HL-60 (cell line): ENCODE measurements at regions not wholly inside any gene's neighbourhood (a gene's known extent, or its start where the extent isn't known, plus 50 kb on each side); places are given as distances from the start of the nearest gene placed in this dataset.
"Not testable (repeated sequence)": the region's sequence is repeated elsewhere in the genome, so short reads cannot be mapped to it uniquely, and the experiment has no call there.

Experiments used
- DNase-seq, 2 experiments: peaks; one replicate each; pipeline ENCODE4 v3.0.0-alpha.2; 2010 to 2020; ENCODE audit warnings: low read depth in 1 of 2, low spot score in 1 of 2
- H3K27ac ChIP-seq: fragments of 250-450 bp; sonication (Bioruptor Pico); replicated peaks from 2 replicates; pipeline ENCODE4 v1.5.1; 2020; ENCODE audit warnings: mild to moderate bottlenecking, moderate library complexity
- H3K27me3 ChIP-seq: fragments of 250-450 bp; sonication (Bioruptor Pico); 2 replicates; pipeline ENCODE4 v1.5.1; 2021; ENCODE audit warnings: mild to moderate bottlenecking, moderate library complexity; ENCODE audit not compliant: insufficient read depth, poor library complexity, severe bottlenecking
- H3K4me3 ChIP-seq: replicated peaks from 2 replicates; pipeline ENCODE4 v1.5.1; 2011; ENCODE audit warnings: mild to moderate bottlenecking, control low read depth, low read length; ENCODE audit not compliant: insufficient read depth
- GABPA ChIP-seq: IDR thresholded peaks from 2 replicates; pipeline ENCODE4 v1.6.1; 2012; ENCODE audit warnings: low read depth
- POLR2AphosphoS5 ChIP-seq: IDR thresholded peaks from 2 replicates; pipeline ENCODE4 v1.6.1; 2012; ENCODE audit warnings: low read depth
- SPI1 ChIP-seq: IDR thresholded peaks from 2 replicates; pipeline ENCODE4 v1.6.1; 2012; ENCODE audit warnings: low read depth, mild to moderate bottlenecking, borderline replicate concordance
- TF ChIP-seq, protein P1 (sequence below): IDR thresholded peaks from 2 replicates; pipeline ENCODE4 v1.6.1; 2012; ENCODE audit warnings: low read depth; ENCODE audit not compliant: insufficient replicate concordance
- TF ChIP-seq, protein P2 (sequence below): IDR thresholded peaks from one replicate; pipeline ENCODE4 v1.5.1; 2011; ENCODE audit warnings: low read length, control low read depth, inconsistent platforms; ENCODE audit not compliant: insufficient read depth

DNA sequence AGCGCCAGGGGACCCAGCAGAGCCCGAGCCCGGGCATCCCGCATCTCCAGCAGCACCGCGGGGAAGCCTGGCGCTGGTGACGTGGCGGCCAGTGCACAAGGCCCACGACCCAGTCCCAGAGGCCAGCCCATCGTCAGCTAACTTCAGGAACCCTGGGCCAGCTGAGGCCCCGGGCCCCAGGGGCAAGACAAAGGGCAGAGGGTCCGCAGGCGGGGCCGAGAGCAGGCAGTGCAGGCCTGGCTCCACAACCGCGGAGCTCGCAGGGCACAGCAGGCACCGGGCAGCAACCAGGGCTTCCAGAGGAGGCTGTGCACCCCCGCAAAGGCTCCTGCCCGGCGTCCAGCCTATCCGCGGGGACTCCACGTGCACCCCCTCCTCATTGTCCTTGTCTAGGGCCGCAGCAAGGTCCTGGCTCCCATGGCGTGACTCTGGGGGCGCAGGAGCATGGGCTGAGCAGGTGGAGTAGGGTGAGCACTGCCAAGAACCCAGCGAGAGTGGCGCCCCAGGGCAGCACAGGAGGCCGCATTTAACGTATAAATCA is 352.5 kb downstream of the KCNJ18 start:
- DNase-seq, H3K4me3 ChIP-seq, H3K27ac ChIP-seq, H3K27me3 ChIP-seq: not testable (repeated sequence)

DNA sequence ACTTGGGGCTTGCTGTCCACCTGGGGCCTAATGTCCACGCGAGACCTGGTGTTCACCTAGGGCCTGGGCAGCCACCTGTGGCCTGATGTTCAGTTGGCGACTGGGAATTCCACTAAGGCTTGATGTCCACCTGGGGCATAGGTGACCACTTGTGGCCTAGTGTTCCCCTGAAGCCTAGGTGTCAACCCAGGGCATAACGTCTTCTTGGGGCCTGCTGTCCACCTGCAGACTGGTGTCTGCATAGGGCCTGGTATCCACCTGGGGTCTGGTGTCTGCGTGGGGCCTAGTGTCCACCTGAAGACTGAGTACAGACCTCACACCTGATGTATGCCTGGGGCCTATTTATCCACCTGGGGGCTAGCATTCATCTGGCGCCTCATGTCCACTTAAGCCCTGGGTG is 355.2 kb downstream of the KCNJ18 start:
- not testable (repeated sequence) for H3K4me3 ChIP-seq, H3K27me3 ChIP-seq, DNase-seq, H3K27ac ChIP-seq

DNA sequence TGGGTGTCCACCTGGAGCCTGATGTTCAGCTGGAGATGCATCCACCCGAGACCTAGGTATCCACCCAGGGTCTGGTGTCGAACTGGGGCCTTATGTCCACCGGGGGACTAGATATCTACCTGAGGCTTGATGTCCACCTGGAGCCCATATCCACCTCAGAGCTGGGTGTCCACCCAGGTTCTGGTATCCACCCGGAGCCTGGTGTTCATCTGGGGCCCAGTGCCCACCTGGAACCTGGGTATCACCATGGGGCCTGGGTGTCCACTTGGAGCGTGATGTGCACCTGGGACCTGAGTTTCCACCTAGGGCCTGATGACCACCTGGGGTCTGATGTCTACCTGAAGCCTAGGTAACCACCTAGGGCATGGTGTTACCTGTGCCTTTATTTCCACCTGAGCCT is 355.9 kb downstream of the KCNJ18 start:
- not testable (repeated sequence) for H3K4me3 ChIP-seq, H3K27ac ChIP-seq

DNA sequence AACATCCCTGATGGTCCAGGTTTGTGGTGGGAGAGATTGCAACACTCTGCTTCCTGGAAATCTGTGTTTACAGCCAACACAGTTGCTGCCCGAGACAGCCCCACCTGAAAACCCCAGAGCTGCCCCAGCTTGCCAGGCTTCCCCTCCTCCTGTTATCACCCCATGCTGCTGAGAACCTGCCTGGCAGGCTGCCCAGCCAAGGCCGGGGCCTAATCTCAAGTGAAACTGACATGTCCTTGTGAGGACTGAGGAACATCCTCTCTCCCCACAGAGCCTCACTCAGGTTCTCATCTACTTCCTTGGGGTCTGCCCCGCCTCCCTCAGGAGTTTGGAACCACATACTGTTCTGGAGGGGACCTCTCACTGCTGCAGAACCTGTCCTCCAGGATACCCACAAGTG is 358.4 kb downstream of the KCNJ18 start:
- H3K4me3 ChIP-seq, H3K27me3 ChIP-seq, DNase-seq, H3K27ac ChIP-seq: not testable (repeated sequence)

More for the DNA sequence above, 355.9 kb downstream of the KCNJ18 start:
- not testable (repeated sequence) for DNase-seq, H3K27me3 ChIP-seq

DNA sequence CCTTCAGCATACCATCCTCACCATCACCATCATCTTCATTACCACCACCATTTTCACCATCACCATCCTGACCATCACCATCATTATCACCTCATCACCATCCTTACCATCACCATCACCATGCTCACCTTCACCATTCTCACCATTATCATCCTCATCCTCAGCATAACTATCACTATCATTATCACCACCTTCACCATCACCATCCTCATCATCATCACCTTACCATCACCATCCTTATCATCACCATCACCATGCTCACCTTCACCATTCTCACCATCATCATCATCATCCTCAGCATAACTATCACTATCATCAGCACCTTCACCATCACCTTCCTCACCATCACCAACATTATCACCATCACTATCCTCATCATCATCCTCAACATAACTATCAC is 360.4 kb downstream of the KCNJ18 start:
- H3K27ac ChIP-seq, H3K4me3 ChIP-seq, H3K27me3 ChIP-seq, DNase-seq: not testable (repeated sequence)

DNA sequence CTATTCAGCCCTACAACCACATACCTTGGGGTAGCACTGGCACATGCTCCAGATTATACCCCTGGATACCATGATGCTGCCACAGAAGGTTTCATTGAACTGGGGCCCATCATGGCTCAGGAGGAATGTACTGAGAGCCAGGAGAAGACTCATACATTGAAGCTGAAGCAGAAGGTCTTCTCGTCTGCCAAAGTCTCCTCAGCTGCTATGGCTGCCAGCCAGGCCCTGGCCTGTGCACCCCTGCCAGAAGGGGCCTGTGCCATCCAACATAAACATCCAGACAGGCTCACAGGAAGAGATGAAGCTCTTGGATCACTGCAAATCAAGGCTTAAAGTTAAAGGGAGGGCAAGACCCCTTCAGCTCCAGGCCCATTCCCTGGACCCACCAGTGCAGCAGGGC is 364.2 kb downstream of the KCNJ18 start:
- H3K27ac ChIP-seq, DNase-seq, H3K27me3 ChIP-seq, H3K4me3 ChIP-seq: not testable (repeated sequence)

DNA sequence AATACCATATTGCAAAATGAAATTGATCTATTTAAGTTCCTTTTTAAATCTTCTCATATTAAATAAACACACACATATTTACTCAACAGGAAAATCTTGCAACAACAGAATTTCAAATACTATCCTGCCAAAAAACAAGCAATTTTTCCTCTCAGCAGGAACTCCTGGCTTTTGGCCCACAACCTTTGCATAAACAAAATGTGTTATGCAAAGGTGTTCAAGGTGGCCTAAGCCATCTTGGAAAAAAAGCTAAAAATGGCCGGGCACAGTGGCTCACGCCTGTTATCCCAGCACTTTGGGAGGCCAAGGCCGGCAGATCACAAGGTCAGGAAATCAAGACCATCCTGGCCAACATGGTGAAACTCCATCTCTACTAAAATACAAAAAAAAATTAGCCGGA is 383.6 kb downstream of the KCNJ18 start:
- not testable (repeated sequence) for H3K4me3 ChIP-seq

DNA sequence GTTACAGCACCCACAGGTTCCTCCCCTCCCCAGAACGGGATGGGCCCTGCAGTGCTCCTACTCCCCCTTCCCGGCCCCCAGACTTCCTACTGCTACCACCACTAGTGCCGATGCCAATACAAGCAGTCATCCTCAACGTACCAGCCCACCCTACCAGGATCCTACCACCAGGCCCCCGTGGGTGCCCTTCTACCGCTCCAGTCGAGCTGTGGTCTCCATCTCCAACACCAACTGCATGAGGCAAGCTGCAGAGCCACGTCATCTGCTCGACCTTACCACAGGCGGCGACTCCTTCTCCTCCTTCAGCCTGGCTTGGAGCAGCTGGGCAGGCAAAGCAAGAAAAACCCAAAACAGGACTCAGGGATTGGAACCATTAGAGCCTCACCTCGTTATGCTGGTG is 396.3 kb downstream of the KCNJ18 start:
- H3K4me3 ChIP-seq, H3K27ac ChIP-seq, DNase-seq, H3K27me3 ChIP-seq: not testable (repeated sequence)

More for the DNA sequence above, 383.6 kb downstream of the KCNJ18 start:
- not testable (repeated sequence) for H3K27me3 ChIP-seq, H3K27ac ChIP-seq, DNase-seq

DNA sequence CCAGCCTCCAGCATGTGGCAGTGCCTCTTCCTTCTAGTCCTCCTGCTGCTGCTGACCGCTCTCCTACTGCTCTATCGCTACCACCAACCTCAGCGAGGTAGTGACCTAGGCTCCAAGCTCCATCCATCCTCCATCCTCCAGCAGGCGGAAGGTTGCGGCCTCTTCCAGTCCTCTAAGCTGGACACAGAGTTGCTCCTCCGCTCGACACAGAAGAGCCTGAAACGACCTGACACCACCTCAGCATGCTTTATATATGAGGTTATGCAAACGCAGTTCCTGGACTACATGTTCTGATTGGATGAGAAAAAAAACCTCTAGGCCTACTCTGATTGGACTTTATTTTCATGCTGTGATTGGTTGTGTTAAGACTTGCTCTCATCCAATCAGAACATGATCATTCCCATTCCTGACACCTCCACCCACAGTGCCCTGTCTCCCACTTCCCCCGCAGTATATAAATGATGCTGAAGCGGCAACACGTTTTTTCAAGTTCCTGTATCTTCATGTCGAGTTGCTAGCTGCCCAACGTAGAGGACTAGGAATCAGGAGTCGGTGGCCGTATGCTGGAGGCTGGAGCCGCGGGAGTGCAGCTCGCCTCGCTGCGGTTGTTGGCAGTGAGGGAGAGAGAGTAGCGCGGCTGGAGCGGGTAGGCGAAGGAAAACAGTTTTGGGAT is 398.1 kb downstream of the KCNJ18 start:
- TF ChIP-seq, protein P1, sequence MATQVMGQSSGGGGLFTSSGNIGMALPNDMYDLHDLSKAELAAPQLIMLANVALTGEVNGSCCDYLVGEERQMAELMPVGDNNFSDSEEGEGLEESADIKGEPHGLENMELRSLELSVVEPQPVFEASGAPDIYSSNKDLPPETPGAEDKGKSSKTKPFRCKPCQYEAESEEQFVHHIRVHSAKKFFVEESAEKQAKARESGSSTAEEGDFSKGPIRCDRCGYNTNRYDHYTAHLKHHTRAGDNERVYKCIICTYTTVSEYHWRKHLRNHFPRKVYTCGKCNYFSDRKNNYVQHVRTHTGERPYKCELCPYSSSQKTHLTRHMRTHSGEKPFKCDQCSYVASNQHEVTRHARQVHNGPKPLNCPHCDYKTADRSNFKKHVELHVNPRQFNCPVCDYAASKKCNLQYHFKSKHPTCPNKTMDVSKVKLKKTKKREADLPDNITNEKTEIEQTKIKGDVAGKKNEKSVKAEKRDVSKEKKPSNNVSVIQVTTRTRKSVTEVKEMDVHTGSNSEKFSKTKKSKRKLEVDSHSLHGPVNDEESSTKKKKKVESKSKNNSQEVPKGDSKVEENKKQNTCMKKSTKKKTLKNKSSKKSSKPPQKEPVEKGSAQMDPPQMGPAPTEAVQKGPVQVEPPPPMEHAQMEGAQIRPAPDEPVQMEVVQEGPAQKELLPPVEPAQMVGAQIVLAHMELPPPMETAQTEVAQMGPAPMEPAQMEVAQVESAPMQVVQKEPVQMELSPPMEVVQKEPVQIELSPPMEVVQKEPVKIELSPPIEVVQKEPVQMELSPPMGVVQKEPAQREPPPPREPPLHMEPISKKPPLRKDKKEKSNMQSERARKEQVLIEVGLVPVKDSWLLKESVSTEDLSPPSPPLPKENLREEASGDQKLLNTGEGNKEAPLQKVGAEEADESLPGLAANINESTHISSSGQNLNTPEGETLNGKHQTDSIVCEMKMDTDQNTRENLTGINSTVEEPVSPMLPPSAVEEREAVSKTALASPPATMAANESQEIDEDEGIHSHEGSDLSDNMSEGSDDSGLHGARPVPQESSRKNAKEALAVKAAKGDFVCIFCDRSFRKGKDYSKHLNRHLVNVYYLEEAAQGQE, result no peak
- TF ChIP-seq GABPA (no peak), POLR2AphosphoS5 (no peak), SPI1 (no peak)
- TF ChIP-seq, protein P2, sequence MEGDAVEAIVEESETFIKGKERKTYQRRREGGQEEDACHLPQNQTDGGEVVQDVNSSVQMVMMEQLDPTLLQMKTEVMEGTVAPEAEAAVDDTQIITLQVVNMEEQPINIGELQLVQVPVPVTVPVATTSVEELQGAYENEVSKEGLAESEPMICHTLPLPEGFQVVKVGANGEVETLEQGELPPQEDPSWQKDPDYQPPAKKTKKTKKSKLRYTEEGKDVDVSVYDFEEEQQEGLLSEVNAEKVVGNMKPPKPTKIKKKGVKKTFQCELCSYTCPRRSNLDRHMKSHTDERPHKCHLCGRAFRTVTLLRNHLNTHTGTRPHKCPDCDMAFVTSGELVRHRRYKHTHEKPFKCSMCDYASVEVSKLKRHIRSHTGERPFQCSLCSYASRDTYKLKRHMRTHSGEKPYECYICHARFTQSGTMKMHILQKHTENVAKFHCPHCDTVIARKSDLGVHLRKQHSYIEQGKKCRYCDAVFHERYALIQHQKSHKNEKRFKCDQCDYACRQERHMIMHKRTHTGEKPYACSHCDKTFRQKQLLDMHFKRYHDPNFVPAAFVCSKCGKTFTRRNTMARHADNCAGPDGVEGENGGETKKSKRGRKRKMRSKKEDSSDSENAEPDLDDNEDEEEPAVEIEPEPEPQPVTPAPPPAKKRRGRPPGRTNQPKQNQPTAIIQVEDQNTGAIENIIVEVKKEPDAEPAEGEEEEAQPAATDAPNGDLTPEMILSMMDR, result no peak
- no peak for DNase-seq
- Histone ChIP-seq H3K27ac (no peak overlapping the region), H3K27me3 (no peaks in the 10 kb centered on the region), H3K4me3 (no peak overlapping the region)

DNA sequence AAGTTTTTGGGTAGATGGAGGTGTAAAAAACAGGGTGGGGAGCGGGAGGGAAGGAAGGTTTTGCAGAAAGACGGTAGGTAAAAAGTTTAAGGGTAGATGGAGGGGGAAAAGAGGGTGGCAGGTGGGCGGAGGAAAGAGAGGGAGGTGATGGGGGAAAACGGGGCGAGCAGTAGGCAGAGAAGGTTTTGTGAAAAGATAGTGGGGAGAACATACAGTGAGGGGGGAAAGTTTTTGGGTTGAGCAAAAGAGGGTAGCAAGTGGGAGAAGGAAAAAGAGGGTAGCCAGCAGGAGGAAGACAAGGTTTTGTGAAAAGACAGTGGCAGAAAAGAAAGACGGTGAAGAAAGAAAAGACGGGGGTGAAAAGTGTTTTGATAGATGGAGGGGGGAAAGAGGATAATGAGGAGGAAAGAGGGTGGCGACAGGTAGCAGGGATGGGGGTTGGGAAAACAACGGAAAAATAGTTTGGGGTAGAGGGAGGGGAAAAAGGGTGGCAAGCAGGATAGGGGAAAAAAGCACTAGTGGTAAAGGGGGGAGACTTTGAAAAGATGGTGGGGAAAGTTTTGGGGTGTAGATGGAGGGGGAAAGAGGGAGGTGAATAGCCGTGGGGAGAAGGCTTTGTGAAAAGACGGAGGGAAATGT is 398.8 kb downstream of the KCNJ18 start:
- DNase-seq, H3K27me3 ChIP-seq, H3K4me3 ChIP-seq, H3K27ac ChIP-seq: not testable (repeated sequence)

DNA sequence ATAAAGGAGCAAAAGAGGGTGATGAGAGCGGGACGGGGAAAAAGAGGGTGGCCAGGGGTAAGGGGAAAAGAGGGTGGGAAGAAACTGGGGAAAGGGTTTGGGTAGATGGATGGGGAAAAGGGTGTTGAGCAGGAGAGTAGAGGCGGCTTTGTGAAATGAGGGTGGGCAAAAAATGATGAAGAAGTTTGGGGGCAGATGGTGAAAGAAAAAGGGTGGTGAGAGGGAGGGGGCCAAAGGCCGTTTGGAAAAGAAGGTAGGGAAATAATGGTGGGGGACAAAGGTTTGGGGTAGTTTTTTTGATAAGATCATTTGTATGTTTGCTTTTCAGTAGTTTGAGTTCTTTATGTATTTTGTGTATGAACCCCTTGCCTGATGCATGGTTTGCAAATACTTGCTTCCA is 399.5 kb downstream of the KCNJ18 start:
- not testable (repeated sequence) for DNase-seq, H3K27ac ChIP-seq, H3K4me3 ChIP-seq, H3K27me3 ChIP-seq

DNA sequence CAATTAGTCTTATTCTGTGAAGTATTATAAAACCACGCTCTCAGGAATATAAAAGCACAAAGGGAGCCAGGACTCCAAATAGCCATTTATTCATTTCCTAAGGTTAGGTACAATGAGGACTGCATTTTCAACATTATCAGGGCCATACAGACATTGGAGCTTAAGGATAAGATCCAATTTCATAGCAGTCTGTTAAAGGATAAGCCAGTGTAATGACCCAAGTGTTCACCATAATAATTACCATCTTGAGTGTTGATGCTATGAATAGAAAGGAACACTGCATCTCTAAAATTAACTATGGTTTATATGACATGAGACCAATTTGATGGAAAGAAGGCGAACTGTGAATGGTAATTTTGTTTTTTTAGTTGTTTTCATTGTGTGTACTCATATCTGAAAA is 403.1 kb downstream of the KCNJ18 start:
- not testable (repeated sequence) for DNase-seq, H3K27ac ChIP-seq

More for the DNA sequence above, 403.1 kb downstream of the KCNJ18 start:
- H3K27me3 ChIP-seq, H3K4me3 ChIP-seq: not testable (repeated sequence)
